22Rv1 (cell line): ENCODE measurements at regions not wholly inside any gene's neighbourhood (a gene's known extent, or its start where the extent isn't known, plus 50 kb on each side); places are given as distances from the start of the nearest gene placed in this dataset.

Experiments used
- CTCF ChIP-seq: fragments of 450-650 bp; IDR thresholded peaks from 2 replicates; pipeline ENCODE4 v1.5.1; 2017; ENCODE audit warnings: mild to moderate bottlenecking
- ZFX ChIP-seq: fragments of 450-650 bp; IDR thresholded peaks from 2 replicates; pipeline ENCODE4 v1.6.1; 2017; ENCODE audit warnings: antibody characterized with exemption, borderline replicate concordance

DNA sequence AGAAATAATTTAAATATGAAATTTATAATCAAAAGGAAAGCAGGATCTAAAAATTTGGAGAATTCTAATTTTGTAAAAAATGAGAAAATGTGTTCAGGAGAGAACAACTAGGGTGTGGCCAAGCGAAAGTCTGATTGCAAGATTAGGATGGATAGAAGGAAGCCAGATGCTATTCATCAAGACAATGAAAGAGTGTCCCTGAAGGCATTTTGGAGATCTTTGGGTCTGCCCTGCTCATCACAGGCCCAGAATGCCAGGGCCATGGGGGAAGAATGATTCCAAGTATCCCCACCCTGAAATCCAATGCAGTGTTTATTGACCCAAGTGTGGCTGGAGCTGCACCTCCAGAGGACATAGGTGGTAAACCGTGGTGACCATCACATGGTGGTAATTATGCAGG lies 724.0 kb upstream of the FZD8 start:
- TF ChIP-seq CTCF (no peak), ZFX (no peak)
